Activated CD4-positive, alpha-beta T cell treated with anti-CD3 and anti-CD28 coated beads, Interleukin-2, amount 50 U/mL, for 16 hours (primary cell): ENCODE measurements at regions not wholly inside any gene's neighbourhood (a gene's known extent, or its start where the extent isn't known, plus 50 kb on each side); places are given as distances from the start of the nearest gene placed in this dataset.

Source experiments
- DNase-seq: peaks from one replicate; pipeline ENCODE4 v3.0.0-alpha.2; 2020

GRCh38 chr16:86683441-86684194 lies 105.3 kb downstream of the FOXL1 start:
- no peak for DNase-seq

- no peak for DNase-seq
Observed at GRCh38 chr16:86685076-86685475, 106.7 kb downstream of the FOXL1 start.

- no peak for DNase-seq
Observed at GRCh38 chr16:86690970-86691369, 112.6 kb downstream of the FOXL1 start.

DNA sequence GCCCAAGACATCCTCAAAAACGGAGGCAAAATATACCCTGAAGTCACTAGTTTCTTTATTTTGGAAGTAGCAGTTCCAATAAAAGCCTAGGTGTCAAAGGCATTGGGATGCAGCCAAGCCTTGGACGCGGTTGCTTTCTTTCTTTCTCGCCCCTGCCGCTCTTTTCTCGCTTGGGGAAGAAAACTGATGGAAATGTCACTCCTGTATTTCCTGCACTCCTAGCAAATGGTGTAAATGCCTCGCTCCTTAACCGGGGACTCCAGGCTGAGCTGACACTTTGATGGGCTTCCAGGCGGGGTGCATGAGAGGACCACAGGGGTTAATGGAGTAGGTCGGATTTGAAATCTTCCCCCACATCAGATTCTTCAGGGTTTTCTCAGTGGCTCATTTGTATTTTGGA lies 114.1 kb downstream of the FOXL1 start:
- no peak for DNase-seq

DNA sequence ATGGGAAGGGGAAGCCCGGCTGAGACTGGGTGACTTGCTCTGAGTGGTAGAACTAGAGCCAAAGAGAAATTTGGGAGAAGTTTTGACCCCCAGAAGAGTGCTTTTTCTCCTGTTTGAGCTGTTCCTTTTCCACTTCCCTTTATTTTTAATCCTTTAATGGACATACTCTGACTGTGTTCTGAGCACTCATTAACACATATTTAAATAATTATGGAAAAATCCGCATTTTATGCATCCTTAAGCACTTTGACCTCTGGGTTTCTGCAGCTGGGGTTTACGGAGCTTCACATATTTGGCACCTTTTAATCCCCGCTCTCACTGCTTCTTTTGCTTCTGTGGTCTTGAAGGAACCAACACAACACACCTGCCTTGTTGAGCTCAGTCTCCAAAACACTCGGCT lies 114.7 kb downstream of the FOXL1 start:
- DNase-seq: no peak

GRCh38 chr16:86697715-86698114 lies 119.4 kb downstream of the FOXL1 start:
- no peak for DNase-seq

GRCh38 chr16:86700046-86700945 lies 121.9 kb downstream of the FOXL1 start:
- DNase-seq: no peak

DNA sequence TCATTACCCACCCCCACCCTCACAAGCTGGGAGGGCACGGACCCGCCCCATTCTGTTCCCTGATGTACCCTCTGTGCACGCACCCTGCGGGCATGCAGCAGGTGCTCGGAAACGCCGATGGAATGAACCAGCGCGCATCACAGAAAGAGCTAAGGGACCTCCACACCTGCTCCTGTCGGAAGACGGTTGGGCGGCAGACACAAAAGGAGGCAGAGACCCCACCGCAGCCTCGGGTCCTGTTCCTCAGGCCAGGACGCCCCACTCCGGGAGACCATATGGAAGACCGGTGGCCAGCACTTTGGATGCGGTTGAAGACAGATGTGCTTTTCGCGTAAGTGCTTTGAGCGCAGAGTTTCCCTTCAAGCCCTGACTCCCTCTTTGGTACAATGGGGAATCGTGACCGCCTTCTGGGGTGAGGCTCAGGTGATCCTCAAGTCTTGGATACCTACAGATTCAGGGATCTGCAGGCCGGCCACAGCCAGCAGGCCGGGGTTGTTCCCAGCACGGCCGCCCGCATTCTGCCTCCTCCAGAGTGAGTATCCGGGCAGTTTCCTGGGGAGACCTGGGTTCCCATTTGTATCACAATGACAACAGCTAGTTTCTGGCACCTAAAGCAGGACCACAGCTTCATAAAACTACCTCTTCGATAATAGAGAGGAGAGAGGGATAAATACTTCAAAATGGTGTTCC lies 123.1 kb downstream of the FOXL1 start:
- no peak for DNase-seq

GRCh38 chr16:86702824-86703588 lies 124.7 kb downstream of the FOXL1 start:
- no peak for DNase-seq

DNA sequence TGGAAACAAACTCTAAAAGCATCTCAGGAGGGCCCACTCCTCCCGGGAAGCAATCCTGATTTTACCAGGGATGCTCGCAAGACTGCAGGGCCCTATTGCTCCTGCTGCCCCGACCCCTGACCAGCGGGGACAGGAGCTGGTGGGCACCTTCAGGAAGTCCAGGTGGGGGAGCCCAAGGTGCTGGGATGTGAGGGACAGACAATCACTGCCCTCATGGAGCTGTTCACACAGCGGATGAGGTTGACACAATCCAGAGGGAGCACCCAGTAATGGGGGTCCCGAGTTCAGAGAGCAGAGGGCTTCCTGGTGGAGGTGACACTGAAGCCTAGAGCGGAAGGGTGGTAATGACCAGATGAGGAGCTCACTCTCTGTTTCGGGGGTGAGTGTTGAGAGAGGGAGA lies 126.2 kb downstream of the FOXL1 start:
- DNase-seq: no peak

- DNase-seq: no peak
Observed at GRCh38 chr16:86706726-86707125, 128.4 kb downstream of the FOXL1 start.

DNA sequence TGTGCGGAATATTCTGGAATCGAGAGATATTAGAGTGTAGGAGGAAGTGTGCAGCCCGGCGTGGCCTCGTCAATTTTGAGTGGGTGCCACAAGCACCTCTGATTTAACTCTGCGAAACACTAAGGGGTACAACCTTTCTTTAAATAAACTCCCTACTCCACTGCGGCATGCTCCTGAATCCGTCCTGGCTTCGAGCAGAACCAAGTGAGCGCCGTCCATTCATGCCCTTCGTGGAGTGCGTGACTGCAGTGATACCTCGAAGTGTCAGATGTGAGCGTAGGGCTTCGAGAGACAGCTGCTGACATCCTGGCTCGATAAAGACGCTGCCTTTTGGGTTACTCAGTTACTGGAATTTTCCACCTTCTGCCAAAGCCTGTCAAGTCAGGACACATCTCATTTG lies 128.8 kb downstream of the FOXL1 start:
- DNase-seq: no peak

DNA sequence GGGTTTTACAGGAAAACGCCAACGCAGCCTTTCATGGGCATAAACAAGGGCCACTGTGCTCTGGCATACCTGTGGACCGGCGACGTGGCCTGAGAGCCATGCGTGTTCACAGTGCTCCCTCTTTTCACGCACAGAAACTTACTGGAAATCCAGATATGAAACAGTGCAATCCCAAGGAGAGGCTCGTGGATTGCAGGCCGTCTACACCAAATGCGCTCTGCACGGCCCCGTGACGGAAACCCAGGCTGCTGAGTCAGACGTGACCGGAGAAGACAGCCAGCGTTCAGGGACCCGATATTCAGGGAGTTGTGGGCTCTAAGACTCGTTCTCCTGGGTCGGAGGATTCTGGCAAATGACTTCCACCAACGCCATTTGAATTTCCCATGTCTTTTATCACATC lies 129.2 kb downstream of the FOXL1 start:
- DNase-seq: no peak

- DNase-seq: no peak
Observed at GRCh38 chr16:86708431-86708830, 130.1 kb downstream of the FOXL1 start.

DNA sequence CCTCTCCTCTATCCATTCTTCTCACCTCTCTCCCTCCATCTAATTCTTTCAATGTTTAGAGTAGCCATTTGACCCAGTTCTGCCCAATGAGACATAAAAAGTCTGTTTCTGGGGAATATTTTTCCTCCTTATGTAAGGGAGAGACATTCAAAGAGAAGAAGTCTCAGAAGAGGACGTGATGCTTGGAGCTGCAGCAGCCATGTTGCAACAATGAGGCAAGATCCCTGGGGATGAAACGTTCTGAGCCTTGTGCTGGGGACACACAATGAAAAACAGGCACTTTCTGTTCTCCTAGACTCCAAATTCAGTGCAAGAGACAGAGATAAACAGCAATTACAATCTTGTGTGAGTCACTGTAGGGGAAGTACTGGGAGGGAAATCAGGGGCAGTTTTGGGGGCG lies 130.8 kb downstream of the FOXL1 start:
- no peak for DNase-seq

DNA sequence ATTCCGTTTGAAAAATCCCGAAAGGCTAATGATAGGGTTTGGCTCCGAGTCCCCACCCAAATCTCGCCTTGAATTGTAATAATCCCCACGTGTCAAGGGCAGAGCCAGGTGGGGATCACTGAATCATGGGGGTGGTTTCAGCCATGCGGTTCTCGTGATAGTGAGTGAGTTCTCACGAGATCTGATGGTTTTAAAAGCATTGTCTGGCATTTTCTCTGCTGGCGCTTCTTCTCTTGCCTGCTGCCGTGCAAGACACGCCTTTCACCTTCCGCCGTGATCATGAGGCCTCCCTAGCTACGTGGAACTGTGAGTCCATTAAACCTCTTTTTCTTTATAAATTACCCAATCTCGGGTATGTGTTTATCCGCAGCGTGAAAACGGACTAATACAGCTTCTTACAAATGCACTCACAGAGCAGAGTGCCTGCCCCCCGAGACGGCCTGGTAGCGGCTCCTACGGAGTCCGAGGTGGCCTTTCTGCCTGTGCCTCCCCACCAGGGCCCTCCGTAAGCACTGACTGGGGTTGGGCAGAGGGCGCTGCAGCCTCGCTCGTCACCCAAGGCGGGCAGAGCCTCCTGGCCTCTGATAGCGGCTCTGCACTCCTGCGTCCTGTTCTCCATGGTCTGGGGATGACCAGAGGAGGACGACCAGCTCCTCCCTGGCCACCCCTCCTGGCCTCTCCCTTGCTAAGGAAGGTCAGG lies 131.7 kb downstream of the FOXL1 start:
- no peak for DNase-seq

DNA sequence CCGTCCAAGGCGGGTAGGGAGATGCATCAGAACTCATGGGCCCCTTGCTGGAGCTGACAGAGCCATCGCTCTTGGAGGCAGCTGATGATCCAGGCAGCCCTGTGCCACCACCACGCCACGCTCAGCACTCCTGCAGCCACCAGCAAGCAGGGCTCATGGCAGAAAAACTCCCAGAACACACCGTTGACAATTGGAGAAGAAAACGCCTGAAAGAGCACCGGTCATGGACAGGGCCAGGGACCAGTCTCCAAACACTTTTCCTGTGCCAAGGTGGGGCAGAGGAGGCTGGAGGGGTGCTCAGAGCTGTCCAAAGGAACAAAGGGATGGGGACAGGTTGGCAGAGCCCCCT lies 132.2 kb downstream of the FOXL1 start:
- no peak for DNase-seq

GRCh38 chr16:86712158-86713009 lies 134.0 kb downstream of the FOXL1 start:
- no peak for DNase-seq

DNA sequence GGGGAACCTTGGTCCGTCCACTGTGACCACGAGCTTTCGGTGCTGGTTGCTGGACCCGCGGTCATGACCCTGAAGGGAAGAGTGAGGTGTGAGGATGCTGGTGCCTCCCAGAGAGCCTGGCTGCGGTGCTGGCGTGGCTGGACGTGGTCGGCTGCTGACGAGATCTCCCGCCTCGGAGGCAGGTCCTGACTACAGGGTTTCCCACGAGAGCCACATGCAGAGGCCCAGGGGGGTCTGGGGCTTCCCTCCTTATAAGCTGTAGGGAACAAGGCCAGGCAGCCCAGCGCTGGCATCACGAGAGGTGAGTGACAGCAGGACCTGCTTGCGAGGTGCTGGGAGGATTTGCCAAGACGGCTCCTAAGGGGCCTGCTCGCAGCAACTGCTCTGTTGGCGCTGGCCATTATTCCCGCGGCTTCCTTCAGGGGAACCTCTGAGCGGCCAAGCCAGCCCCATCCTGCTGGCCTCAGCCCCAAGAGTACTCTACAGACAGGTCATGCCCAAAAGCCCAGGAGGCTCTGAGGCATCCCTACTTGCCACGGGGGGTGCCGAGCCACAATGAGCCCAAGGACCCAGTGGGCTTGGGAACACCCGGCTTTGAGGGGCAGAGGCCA lies 134.8 kb downstream of the FOXL1 start:
- no peak for DNase-seq

- DNase-seq: no peak
Observed at GRCh38 chr16:86714166-86714565, 135.8 kb downstream of the FOXL1 start.

DNA sequence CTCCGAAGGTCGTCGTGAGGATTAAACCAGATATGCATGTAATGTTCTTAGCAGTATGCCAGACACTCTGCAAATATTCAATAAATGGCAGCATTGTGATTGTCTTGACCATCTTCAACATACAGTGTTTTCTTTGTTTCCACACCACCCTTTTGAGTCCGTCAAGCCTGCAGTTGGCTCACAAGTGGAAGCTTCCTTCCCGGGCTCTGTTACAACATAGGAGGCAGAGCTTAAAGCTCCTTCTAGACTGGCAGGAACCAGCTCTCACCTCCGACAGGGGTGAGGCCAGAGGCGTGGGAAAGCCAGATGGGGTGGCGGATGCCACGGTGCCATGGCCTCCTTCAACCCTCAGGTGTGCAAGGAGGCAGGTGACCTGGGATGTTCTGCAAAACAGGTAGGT lies 138.3 kb downstream of the FOXL1 start:
- DNase-seq: no peak
